ENCODE measurements at regions not wholly inside any gene's neighbourhood (a gene's known extent, or its start where the extent isn't known, plus 50 kb on each side); places are given as distances from the start of the nearest gene placed in this dataset.
"Not testable (repeated sequence)": the region's sequence is repeated elsewhere in the genome, so short reads cannot be mapped to it uniquely, and the experiment has no call there.

GRCh38 chr6:168169624-168170023, 90.6 kb upstream of the FRMD1 start:
- no peak for DNase-seq

DNA sequence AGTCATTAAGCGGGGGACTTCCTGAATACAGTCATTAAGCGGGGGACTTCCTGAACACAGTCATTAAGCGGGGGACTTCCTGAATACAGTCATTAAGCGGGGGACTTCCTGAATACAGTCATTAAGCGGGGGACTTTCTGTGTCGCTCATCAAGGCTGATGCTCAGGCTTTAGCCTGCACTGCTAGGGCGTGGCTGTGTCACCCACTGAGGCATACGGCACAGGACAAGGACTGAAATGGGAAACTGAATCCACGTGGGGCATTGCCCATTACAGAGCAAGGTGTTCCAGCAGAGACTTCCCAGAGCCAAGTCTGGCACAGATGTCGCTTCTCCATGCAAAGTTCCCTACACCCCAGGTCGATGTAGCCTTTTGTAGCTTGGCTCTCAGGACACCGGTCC, 89.9 kb upstream of the FRMD1 start:
- peak; percentile 9 for DNase-seq

- DNase-seq, result not testable (repeated sequence)
Measured at GRCh38 chr6:168168330-168168729, 89.3 kb upstream of the FRMD1 start.

DNA sequence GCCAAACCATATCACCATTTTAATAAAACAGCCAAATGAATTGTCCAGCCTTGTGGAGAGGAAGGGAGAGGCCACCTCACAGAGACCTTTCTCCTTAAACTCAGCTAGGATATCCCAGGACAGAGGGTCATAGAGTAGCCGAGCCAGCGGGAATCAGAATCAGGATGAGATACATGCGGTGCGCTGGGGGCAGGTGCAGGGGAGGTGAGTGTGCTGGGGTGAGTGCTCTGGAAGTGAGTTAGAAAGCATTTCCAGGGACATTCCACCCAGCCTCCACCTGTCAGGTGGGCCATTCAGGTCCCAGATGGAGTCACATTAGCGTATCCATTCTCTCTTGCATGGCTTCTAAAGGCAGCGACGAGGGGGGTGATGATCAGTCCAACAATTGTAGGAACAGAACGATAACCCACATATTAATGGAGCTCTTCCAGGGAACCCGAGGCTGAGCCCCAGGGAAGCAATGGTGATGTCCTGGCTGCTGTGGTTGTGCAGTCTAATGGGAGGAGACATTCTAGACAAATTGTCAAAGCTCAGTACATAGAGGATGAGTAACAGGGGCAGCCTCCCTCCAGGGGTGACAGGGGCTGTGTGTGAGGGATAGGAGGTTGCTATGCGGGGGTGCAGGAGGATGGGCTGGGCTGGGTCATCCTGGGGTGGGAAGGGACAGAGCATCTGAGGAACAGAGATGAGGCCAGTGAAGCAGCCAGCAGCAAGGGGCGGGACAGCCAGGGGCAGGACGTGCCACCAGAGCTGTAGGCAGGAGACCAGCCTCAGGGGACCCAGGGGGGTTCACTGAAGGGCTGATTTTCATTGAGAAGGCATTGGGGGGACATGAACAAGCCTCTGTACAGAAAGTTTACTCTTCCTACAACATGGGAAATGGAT, 88.7 kb upstream of the FRMD1 start:
- DNase-seq, result no peak

DNA sequence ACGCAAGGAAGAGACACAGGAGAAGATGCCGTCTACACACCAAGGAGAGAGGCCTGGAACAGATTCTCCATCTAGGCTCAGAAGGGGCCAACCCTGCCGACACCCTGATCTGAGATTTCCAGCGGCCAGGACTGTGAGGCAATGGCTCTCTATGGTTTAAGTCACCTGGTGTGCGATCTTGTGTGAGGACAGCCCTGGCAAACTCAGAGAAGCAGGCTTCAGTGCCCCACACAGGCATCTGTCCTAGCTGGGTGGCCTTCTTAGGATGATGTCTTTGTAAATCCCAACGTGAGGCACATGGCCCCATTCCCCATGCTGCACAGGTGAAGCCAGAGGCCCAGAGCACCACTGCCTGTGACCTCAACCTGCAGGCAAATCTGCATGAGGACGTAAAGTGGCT, 87.6 kb upstream of the FRMD1 start:
- no peak for DNase-seq

GRCh38 chr6:168165891-168166290, 86.9 kb upstream of the FRMD1 start:
- DNase-seq, result no peak

GRCh38 chr6:168165373-168165772, 86.4 kb upstream of the FRMD1 start:
- no peak for DNase-seq

GRCh38 chr6:168164462-168165061, 85.5 kb upstream of the FRMD1 start:
- DNase-seq, result no peak

GRCh38 chr6:168163096-168163731, 84.2 kb upstream of the FRMD1 start:
- DNase-seq, result no peak

DNA sequence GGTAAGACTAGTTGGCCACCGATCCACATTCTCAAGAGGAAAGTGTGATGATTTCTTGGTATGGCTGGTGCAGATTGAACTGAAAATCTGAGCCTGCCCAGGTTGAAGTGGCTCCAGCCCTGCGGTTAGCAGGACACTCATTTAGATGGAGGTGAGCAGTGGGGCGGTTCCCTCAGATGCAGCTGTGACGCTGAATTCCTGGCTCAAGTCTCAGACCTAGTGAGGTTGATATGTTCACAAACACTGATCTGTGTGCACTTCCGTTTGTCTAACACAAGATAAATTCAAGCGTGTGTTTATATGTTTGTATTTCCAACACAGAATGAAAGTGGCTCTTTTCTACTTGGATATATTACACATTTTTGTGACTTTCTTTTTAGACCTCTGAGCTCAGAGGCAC, 83.4 kb upstream of the FRMD1 start:
- no peak for DNase-seq

DNA sequence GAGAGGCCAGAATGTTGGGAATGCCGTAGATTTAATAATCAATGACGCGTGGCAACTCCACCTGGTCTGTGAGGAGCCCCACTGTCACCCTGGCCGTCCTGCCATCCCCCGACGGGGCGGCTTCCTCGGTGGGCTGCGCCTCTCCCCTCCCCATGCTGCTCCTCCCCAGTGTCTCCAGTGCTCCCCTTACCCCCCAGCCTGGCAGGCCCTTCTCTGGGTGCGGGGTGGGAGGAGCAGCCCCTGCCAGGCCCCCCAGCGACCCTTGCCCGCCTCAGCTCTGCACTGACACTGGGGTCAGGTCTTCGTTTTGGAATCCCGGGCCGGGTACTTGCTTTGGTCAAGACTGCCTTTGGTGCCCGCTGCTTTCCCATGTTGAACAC, 82.3 kb upstream of the FRMD1 start:
- DNase-seq, result no peak

GRCh38 chr6:168160506-168161370, 81.7 kb upstream of the FRMD1 start:
- no peak for DNase-seq

DNA sequence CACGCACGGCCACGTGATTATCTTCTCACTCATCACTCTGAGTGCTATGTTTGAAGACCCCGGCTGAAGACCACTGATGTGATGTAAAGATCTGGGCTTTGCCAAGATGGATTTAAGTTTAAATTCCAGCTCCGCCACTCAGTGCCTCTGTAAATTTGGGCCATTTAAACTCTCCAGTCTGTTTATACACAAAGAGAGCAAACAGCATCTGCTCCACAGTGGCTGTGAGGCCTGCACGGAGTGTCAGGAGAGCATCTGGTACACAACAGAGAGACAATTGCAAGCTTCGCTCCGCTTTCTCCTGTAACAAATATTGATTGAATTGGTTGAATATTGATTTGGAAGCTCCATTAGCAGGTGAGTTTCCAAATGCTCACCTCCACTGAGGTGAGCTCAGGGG, 80.5 kb upstream of the FRMD1 start:
- no peak for DNase-seq

DNA sequence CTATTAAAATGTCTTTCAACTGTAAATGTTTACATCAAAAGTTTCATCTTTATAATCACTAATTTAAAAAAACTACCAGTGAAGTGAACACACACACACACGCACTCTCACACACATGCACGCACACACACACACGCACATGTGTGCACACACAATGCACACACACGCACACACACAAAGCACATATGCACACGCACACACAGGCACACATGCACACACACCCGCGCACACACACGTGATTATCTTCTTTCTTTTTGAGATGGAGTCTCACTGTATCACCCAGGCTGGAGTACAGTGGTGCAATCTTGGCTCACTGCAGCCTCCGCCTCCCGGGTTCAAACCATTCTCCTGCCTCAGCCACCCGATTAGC, 80.0 kb upstream of the FRMD1 start:
- DNase-seq, result no peak

GRCh38 chr6:168158213-168158979, 79.4 kb upstream of the FRMD1 start:
- DNase-seq, result peak; percentile 9

GRCh38 chr6:168157272-168158212, 78.5 kb upstream of the FRMD1 start:
- DNase-seq, result no peak

DNA sequence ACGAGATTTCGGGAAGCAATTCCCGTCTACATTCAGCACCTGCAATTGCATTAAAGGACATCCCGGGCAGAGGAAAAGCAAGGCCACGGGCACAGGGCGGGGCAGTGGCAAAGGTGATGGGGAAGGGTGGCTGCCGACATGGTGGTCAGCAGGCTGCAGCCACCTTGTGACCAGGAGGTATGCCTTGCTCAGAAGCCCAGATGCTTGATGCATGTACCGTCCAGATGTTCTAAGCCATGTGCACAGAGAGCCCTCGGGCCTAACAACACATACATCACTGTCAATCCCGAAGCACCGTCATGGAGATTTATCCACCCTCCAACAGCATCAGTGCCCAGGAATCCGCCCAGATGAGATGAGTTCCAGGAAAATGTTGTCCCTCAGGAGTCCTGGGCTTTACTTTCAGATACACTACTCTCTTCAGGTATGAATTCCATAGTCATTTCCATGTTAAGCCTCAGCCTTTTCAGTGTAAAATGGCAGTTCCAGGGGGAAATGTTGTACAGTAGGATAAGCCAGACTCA, 77.8 kb upstream of the FRMD1 start:
- no peak for DNase-seq

DNA sequence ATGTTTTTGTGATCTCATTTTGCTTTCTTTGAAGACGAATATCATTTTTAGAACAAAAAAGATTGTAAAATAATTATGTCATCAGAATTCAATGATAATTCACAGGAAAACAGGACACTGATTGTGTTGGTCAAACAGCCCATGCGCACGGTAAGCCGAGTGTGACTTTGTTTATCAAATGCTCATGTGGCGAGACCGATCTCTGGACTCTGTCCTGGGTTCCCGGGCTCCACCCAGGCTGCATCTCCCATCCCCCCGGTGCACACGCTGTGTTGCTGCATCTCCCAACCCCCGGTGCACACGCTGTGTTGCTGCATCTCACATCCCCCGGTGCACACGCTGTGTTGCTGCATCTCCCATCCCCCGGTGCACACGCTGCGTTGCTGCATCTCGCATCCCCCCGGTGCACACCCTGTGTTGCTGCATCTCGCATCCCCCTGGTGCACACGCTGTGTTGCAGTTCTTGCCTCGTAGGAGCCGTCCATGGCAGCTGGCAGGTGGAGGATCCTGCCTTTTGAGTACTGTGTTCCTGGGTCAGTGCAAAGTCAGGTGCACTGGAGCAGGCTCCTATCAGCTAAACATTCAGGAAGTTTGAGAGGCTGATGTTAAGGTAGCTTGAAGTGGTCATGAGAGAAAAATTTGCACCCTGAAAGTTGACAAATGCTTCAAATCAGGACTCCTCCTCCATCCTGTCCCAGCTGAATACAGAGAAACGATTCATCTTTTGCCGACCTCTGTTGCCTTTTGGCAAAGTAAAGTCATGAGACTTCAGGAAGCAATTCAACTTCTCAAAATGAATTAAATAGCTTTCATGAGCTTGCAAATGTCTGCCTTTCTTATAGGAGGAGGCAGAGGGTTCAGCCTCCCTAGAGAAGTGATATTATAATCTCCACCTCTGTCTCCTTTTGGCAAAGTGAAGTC, 77.1 kb upstream of the FRMD1 start:
- DNase-seq, result no peak

DNA sequence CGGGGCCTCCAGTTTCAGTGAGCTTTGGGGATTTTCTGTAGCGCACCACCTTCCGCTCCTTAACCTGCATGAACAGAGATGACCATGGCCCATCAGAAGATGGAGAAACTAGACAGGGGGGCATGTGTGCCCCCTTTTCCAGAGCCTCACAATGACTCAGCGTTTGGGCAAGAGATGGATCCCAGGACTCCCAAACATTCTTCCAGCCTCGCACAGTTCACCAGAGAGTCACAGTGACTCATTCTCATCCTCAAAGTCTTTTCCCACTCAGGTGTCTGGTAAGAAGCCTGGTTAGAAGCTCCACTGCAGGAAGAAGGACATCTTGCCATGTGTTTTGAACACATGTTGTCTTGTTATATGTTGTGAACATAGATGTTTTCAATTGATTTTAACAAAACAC, 76.2 kb upstream of the FRMD1 start:
- DNase-seq, result no peak

Data from COR-L47 (cell line).